ENCODE measurements at regions not wholly inside any gene's neighbourhood (a gene's known extent, or its start where the extent isn't known, plus 50 kb on each side); places are given as distances from the start of the nearest gene placed in this dataset.

DNA sequence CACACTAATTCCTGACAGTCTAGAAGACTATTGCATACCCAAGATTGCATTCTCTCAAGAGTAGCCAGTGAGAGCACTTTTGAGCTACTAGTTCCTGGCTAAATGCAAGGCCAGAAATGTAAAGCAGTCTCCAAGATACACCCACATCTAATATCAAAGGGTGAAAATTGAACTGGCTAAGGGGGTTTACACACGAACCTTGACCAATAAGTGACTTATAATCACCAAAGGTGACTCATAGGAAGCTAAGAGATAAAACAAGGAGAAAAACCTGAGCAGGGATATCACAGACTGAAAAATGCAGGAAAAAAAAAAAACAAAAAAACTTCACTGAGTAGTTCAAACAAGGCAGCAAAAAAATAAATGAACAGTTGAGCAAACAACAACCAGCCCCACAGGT is 172.2 kb upstream of the RRP15 start:
- H3K27me3 Mint-ChIP-seq: no peaks in the 10 kb centered on the region
- H3K36me3 Mint-ChIP-seq: no peaks in the 10 kb centered on the region
- DNase-seq (ENCODE audit: low spot score): no peak
- peaks cover 17% of the 10 kb centered on the region for H3K9me3 Mint-ChIP-seq
- H3K4me1 Mint-ChIP-seq (ENCODE audit: low read depth in 2 of 2): no peaks in the 10 kb centered on the region
- no peak overlapping the region for H3K27ac Mint-ChIP-seq
- ATAC-seq: no peak
- H3K4me3 Mint-ChIP-seq: no peak overlapping the region

GRCh38 chr1:218123968-218124367 is 161.1 kb upstream of the RRP15 start:
- DNase-seq (ENCODE audit: low spot score) (no peak), ATAC-seq (no peak)
- H3K27ac Mint-ChIP-seq: no peak overlapping the region
- H3K36me3 Mint-ChIP-seq: no peaks in the 10 kb centered on the region
- peaks cover 3% of the 10 kb centered on the region for H3K9me3 Mint-ChIP-seq
- no peaks in the 10 kb centered on the region for H3K27me3 Mint-ChIP-seq
- no peaks in the 10 kb centered on the region for H3K4me1 Mint-ChIP-seq (ENCODE audit: low read depth in 2 of 2)
- no peak overlapping the region for H3K4me3 Mint-ChIP-seq

DNA sequence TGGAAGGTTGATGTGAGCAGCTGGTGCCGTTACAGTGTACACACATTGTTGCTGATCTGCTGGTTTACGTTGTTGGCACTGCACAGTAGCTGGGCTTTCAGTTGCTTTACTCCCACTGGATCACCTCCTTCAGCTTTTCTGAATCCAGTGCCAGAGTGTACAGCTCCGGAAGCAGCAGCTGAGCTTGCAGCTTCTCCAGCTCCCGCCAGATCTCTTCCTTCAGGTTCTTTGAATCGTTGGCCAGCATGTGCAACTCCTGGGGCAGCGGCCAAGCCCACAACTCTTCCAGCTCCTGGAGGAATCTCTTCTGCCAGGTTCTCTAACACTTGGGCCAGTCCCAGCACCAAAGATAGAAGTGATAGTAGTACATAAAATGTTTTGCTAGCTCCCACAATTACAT is 149.7 kb upstream of the RRP15 start:
- ATAC-seq (no peak), DNase-seq (ENCODE audit: low spot score) (no peak)
- H3K27ac Mint-ChIP-seq: no peak overlapping the region
- H3K4me3 Mint-ChIP-seq: no peak overlapping the region
- H3K36me3 Mint-ChIP-seq: peaks cover 6% of the 10 kb centered on the region
- no peaks in the 10 kb centered on the region for H3K27me3 Mint-ChIP-seq
- H3K9me3 Mint-ChIP-seq: peaks cover 7% of the 10 kb centered on the region
- no peaks in the 10 kb centered on the region for H3K4me1 Mint-ChIP-seq (ENCODE audit: low read depth in 2 of 2)

- Mint-ChIP-seq H3K4me3 (no peak overlapping the region), H3K27me3 (no peaks in the 10 kb centered on the region), H3K27ac (no peak overlapping the region), H3K36me3 (no peaks in the 10 kb centered on the region), H3K4me1 (ENCODE audit: low read depth in 2 of 2) (no peaks in the 10 kb centered on the region), H3K9me3 (peaks cover 18% of the 10 kb centered on the region)
- DNase-seq (ENCODE audit: low spot score) (no peak), ATAC-seq (no peak)
These were observed 145.3 kb upstream of the RRP15 start for GRCh38 chr1:218139761-218140160.

DNA sequence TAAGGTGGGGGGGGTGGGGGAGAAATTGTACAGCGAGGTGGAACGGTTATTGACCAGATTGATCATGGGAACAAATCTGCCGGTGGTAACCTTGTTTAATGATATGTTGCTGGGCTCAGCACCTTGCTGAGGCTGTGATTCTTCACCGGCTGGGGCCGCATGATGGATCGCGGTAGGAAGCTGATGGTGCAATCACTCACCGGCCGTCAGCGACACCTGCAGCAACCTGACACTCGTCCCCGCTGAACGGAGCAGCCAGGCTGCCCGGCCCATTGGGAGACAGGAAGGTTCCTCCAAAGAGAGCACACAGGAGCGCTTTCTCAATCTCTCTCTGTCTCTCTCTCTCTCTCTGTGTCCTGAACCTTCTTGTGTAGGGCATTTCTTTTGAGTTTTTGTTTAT is 128.5 kb upstream of the RRP15 start:
- H3K36me3 Mint-ChIP-seq: peaks cover 6% of the 10 kb centered on the region
- H3K4me1 Mint-ChIP-seq (ENCODE audit: low read depth in 2 of 2): no peaks in the 10 kb centered on the region
- DNase-seq (ENCODE audit: low spot score): no peak
- H3K4me3 Mint-ChIP-seq: no peak overlapping the region
- no peaks in the 10 kb centered on the region for H3K27me3 Mint-ChIP-seq
- ATAC-seq: no peak
- H3K9me3 Mint-ChIP-seq: no peaks in the 10 kb centered on the region
- no peak overlapping the region for H3K27ac Mint-ChIP-seq

GRCh38 chr1:218163371-218163770 is 121.7 kb upstream of the RRP15 start:
- no peaks in the 10 kb centered on the region for H3K9me3 Mint-ChIP-seq
- H3K4me3 Mint-ChIP-seq: no peak overlapping the region
- DNase-seq (ENCODE audit: low spot score) (no peak), ATAC-seq (no peak)
- H3K27ac Mint-ChIP-seq: no peak overlapping the region
- peaks cover 18 to 29% of the 10 kb centered on the region in 2 donors for H3K27me3 Mint-ChIP-seq
- H3K4me1 Mint-ChIP-seq (ENCODE audit: low read depth in 2 of 2): peaks cover 4 to 6% of the 10 kb centered on the region in 2 donors
- H3K36me3 Mint-ChIP-seq: peaks cover 9% of the 10 kb centered on the region

DNA sequence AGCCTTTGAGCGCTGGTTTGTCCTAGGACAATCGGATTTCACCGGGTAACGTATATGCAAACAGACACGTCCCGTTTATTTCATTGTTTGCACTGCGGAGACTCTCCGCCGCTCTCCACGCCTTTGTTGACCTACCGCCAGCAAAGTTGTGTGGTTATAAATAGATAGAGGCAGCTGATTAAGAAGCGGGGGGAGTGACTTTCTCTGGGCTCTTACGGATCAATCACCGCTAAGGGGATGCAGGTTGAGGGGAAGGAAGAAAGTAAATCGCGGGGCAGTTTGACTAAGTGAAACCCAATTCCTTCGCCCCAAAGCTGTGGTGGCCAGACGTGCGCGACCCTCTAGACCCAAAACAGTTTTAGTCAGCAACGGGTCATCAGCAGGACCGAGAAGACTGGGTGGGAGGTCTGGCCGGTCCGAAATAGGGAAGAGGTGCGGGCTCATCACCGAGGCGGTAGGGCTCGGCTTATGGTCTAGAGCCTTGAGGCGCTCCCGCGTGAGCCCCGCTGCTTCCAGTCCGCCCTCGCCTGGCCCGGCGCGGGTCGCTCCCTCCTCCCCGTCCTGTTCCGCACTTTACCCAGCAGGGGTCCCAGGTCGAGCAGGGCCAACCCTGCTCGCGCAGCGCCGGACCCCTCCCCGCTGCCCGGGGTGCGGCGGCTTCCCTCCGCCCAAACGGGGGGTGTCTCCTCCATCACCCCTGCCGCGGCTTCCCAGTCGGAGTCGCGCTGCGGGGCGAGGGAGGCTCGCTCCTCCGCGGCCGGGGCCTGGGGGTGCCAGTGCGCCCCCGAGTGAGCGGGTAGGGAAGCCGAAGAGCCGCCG is 120.8 kb upstream of the RRP15 start:
- DNase-seq (ENCODE audit: low spot score): no peak
- H3K4me3 Mint-ChIP-seq: peak overlapping the region; percentile 76
- no peaks in the 10 kb centered on the region for H3K9me3 Mint-ChIP-seq
- no peak overlapping the region for H3K27ac Mint-ChIP-seq
- peaks cover 9% of the 10 kb centered on the region for H3K36me3 Mint-ChIP-seq
- peaks cover 18 to 29% of the 10 kb centered on the region in 2 donors for H3K27me3 Mint-ChIP-seq
- peak; percentile 52 to 62 for ATAC-seq
- peaks cover 4 to 6% of the 10 kb centered on the region in 2 donors for H3K4me1 Mint-ChIP-seq (ENCODE audit: low read depth in 2 of 2)

- ATAC-seq (peak in 1 of 2 donors; percentile 31), DNase-seq (ENCODE audit: low spot score) (no peak)
- no peaks in the 10 kb centered on the region for H3K9me3 Mint-ChIP-seq
- no peak overlapping the region for H3K27ac Mint-ChIP-seq
- H3K36me3 Mint-ChIP-seq: peaks cover 9% of the 10 kb centered on the region
- H3K4me3 Mint-ChIP-seq: peak overlapping the region; percentile 38
- peaks cover 4 to 6% of the 10 kb centered on the region in 2 donors for H3K4me1 Mint-ChIP-seq (ENCODE audit: low read depth in 2 of 2)
- peaks cover 18 to 29% of the 10 kb centered on the region in 2 donors for H3K27me3 Mint-ChIP-seq
These were observed 120.0 kb upstream of the RRP15 start for GRCh38 chr1:218164930-218165700.

GRCh38 chr1:218165701-218166114 is 119.4 kb upstream of the RRP15 start:
- Mint-ChIP-seq H3K27ac (no peak overlapping the region), H3K36me3 (peaks cover 9% of the 10 kb centered on the region), H3K9me3 (no peaks in the 10 kb centered on the region), H3K4me1 (ENCODE audit: low read depth in 2 of 2) (peaks cover 4 to 6% of the 10 kb centered on the region in 2 donors), H3K4me3 (no peak overlapping the region), H3K27me3 (peaks cover 18 to 29% of the 10 kb centered on the region in 2 donors)
- ATAC-seq (no peak), DNase-seq (ENCODE audit: low spot score) (no peak)

- Mint-ChIP-seq H3K9me3 (no peaks in the 10 kb centered on the region), H3K36me3 (peaks cover 9% of the 10 kb centered on the region), H3K27me3 (peaks cover 18 to 29% of the 10 kb centered on the region in 2 donors), H3K4me1 (ENCODE audit: low read depth in 2 of 2) (peaks cover 4 to 6% of the 10 kb centered on the region in 2 donors), H3K27ac (no peak overlapping the region), H3K4me3 (no peak overlapping the region)
- no peak for DNase-seq (ENCODE audit: low spot score)
- no peak for ATAC-seq
These were observed 118.7 kb upstream of the RRP15 start for GRCh38 chr1:218166268-218166945.

- Mint-ChIP-seq H3K36me3 (peaks cover 2% of the 10 kb centered on the region), H3K27ac (no peak overlapping the region), H3K4me1 (ENCODE audit: low read depth in 2 of 2) (no peaks in the 10 kb centered on the region), H3K4me3 (no peak overlapping the region), H3K9me3 (no peaks in the 10 kb centered on the region), H3K27me3 (peaks cover 2 to 4% of the 10 kb centered on the region in 2 donors)
- DNase-seq (ENCODE audit: low spot score) (no peak), ATAC-seq (no peak)
These were observed 113.7 kb upstream of the RRP15 start for GRCh38 chr1:218171302-218171893.

DNA sequence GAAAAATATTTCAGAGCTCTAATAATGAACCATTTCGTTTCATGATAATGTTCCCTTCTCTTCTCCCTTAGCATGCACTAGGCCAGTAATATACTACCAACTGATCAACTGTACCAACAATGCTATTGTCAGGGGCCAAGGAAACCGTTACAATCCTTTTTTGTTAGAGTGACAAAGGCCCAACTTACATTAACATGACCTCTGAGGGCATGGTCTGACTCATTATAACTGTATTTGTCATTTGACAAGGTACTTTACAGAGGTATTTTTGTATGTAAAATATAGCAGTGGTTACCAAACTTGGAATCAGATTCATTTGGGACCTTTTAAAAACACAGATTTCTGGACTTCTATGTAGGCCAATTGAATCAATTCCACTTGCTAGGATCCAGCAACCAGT is 102.6 kb upstream of the RRP15 start:
- no peak overlapping the region for H3K4me3 Mint-ChIP-seq
- H3K27me3 Mint-ChIP-seq: no peaks in the 10 kb centered on the region
- DNase-seq (ENCODE audit: low spot score) (no peak), ATAC-seq (no peak)
- H3K27ac Mint-ChIP-seq: no peak overlapping the region
- peaks cover 3% of the 10 kb centered on the region for H3K9me3 Mint-ChIP-seq
- H3K4me1 Mint-ChIP-seq (ENCODE audit: low read depth in 2 of 2): no peaks in the 10 kb centered on the region
- no peaks in the 10 kb centered on the region for H3K36me3 Mint-ChIP-seq

GRCh38 chr1:218200979-218201378 is 84.1 kb upstream of the RRP15 start:
- H3K4me1 Mint-ChIP-seq (ENCODE audit: low read depth in 2 of 2): no peaks in the 10 kb centered on the region
- no peaks in the 10 kb centered on the region for H3K27me3 Mint-ChIP-seq
- ATAC-seq (no peak), DNase-seq (ENCODE audit: low spot score) (no peak)
- no peak overlapping the region for H3K27ac Mint-ChIP-seq
- no peak overlapping the region for H3K4me3 Mint-ChIP-seq
- no peaks in the 10 kb centered on the region for H3K36me3 Mint-ChIP-seq
- peaks cover 18% of the 10 kb centered on the region for H3K9me3 Mint-ChIP-seq

Measured in natural killer cell treated with Interleukin-12 subunit alpha and Interleukin-12 subunit beta and Interleukin-15 and Interleukin-18, amount 100 ng/mL, for 72 hours (primary cell).